ACC112 (cell line): ENCODE measurements at regions not wholly inside any gene's neighbourhood (a gene's known extent, or its start where the extent isn't known, plus 50 kb on each side); places are given as distances from the start of the nearest gene placed in this dataset.
A peak's percentile ranks its signal among the peaks of the same experiment; 100 is the strongest.

Experiments
- H2AFZ ChIP-seq: fragments of 200-600 bp; sonication (generic); one replicate; pipeline ENCODE4 v1.6.0; 2017; ENCODE audit warnings: antibody characterized with exemption, low read length; ENCODE audit not compliant: unreplicated experiment
- H3K27ac ChIP-seq: fragments of 200-600 bp; sonication (generic); 2 replicates; pipeline ENCODE4 v1.5.1; 2014; ENCODE audit warnings: low read depth, mild to moderate bottlenecking, antibody characterized with exemption, low read length, moderate library complexity
- H3K27me3 ChIP-seq: fragments of 200-600 bp; sonication (generic); 2 replicates; pipeline ENCODE4 v1.6.1; 2014; ENCODE audit warnings: mild to moderate bottlenecking, antibody characterized with exemption, low read length, moderate library complexity, mixed read lengths; ENCODE audit not compliant: insufficient read depth
- H3K36me3 ChIP-seq: fragments of 200-600 bp; sonication (generic); 2 replicates; pipeline ENCODE4 v1.6.1; 2016; ENCODE audit warnings: mild to moderate bottlenecking, antibody characterized with exemption, low read length, moderate library complexity, mixed read lengths; ENCODE audit not compliant: insufficient read depth
- H3K4me1 ChIP-seq: fragments of 200-600 bp; sonication (generic); one replicate; pipeline ENCODE4 v1.6.1; 2016; ENCODE audit warnings: low read length, mixed read lengths; ENCODE audit not compliant: insufficient read depth, unreplicated experiment, control insufficient read depth
- H3K4me3 ChIP-seq: fragments of 200-600 bp; sonication (generic); 2 replicates; pipeline ENCODE4 v1.5.1; 2014; ENCODE audit warnings: mild to moderate bottlenecking, low read depth, low read length
- H3K79me2 ChIP-seq: fragments of 200-600 bp; sonication (generic); one replicate; pipeline ENCODE4 v1.6.0; 2016; ENCODE audit warnings: low read length; ENCODE audit not compliant: control insufficient read depth, unreplicated experiment, insufficient read depth

- Histone ChIP-seq H3K27ac (no peak overlapping the region), H3K27me3 (no peaks in the 10 kb centered on the region), H3K36me3 (no peaks in the 10 kb centered on the region), H2AFZ (no peak overlapping the region), H3K4me1 (peaks cover 18% of the 10 kb centered on the region), H3K4me3 (no peak overlapping the region), H3K79me2 (no peaks in the 10 kb centered on the region)
These were observed 230.9 kb downstream of the GAS1 start for GRCh38 chr9:86716326-86716922.

GRCh38 chr9:86714999-86715398 is 232.3 kb downstream of the GAS1 start:
- peaks cover 8% of the 10 kb centered on the region for H3K4me1 ChIP-seq
- no peaks in the 10 kb centered on the region for H3K36me3 ChIP-seq
- no peaks in the 10 kb centered on the region for H3K79me2 ChIP-seq
- no peak overlapping the region for H3K4me3 ChIP-seq
- H2AFZ ChIP-seq: no peak overlapping the region
- H3K27ac ChIP-seq: no peak overlapping the region
- no peaks in the 10 kb centered on the region for H3K27me3 ChIP-seq

GRCh38 chr9:86713970-86714369 is 233.3 kb downstream of the GAS1 start:
- no peak overlapping the region for H2AFZ ChIP-seq
- no peaks in the 10 kb centered on the region for H3K36me3 ChIP-seq
- H3K27me3 ChIP-seq: no peaks in the 10 kb centered on the region
- peaks cover 8% of the 10 kb centered on the region for H3K4me1 ChIP-seq
- H3K79me2 ChIP-seq: no peaks in the 10 kb centered on the region
- H3K4me3 ChIP-seq: peak overlapping the region; percentile 13; the same call in 1 of the 2 replicates
- H3K27ac ChIP-seq: no peak overlapping the region

GRCh38 chr9:86713470-86713869 is 233.8 kb downstream of the GAS1 start:
- no peak overlapping the region for H3K27ac ChIP-seq
- H3K4me1 ChIP-seq: peaks cover 8% of the 10 kb centered on the region
- no peaks in the 10 kb centered on the region for H3K27me3 ChIP-seq
- no peaks in the 10 kb centered on the region for H3K79me2 ChIP-seq
- peak overlapping the region; percentile 13; the same call in 1 of the 2 replicates for H3K4me3 ChIP-seq
- H3K36me3 ChIP-seq: no peaks in the 10 kb centered on the region
- no peak overlapping the region for H2AFZ ChIP-seq

GRCh38 chr9:86708918-86709835 is 238.1 kb downstream of the GAS1 start:
- Histone ChIP-seq H2AFZ (no peak overlapping the region), H3K27me3 (no peaks in the 10 kb centered on the region), H3K4me3 (no peak overlapping the region), H3K4me1 (peaks cover 8% of the 10 kb centered on the region), H3K79me2 (no peaks in the 10 kb centered on the region), H3K36me3 (no peaks in the 10 kb centered on the region), H3K27ac (no peak overlapping the region)

- Histone ChIP-seq H3K27ac (no peak overlapping the region), H3K4me3 (no peak overlapping the region), H3K79me2 (no peaks in the 10 kb centered on the region), H3K27me3 (no peaks in the 10 kb centered on the region), H3K4me1 (no peaks in the 10 kb centered on the region), H3K36me3 (no peaks in the 10 kb centered on the region), H2AFZ (no peak overlapping the region)
These were observed 239.3 kb downstream of the GAS1 start for GRCh38 chr9:86707932-86708510.

GRCh38 chr9:86706391-86706790 is 240.9 kb downstream of the GAS1 start:
- no peak overlapping the region for H3K27ac ChIP-seq
- no peak overlapping the region for H3K4me3 ChIP-seq
- no peaks in the 10 kb centered on the region for H3K79me2 ChIP-seq
- no peaks in the 10 kb centered on the region for H3K27me3 ChIP-seq
- no peaks in the 10 kb centered on the region for H3K4me1 ChIP-seq
- no peak overlapping the region for H2AFZ ChIP-seq
- no peaks in the 10 kb centered on the region for H3K36me3 ChIP-seq

GRCh38 chr9:86705490-86705889 is 241.8 kb downstream of the GAS1 start:
- Histone ChIP-seq H3K27me3 (no peaks in the 10 kb centered on the region), H3K79me2 (no peaks in the 10 kb centered on the region), H2AFZ (no peak overlapping the region), H3K4me1 (no peaks in the 10 kb centered on the region), H3K27ac (no peak overlapping the region), H3K36me3 (no peaks in the 10 kb centered on the region), H3K4me3 (no peak overlapping the region)

- Histone ChIP-seq H3K4me3 (no peak overlapping the region), H3K27ac (no peak overlapping the region), H3K79me2 (no peaks in the 10 kb centered on the region), H3K27me3 (no peaks in the 10 kb centered on the region), H3K4me1 (no peaks in the 10 kb centered on the region), H2AFZ (no peak overlapping the region), H3K36me3 (no peaks in the 10 kb centered on the region)
These were observed 244.0 kb downstream of the GAS1 start for GRCh38 chr9:86703346-86703745.

- no peak overlapping the region for H3K27ac ChIP-seq
- no peaks in the 10 kb centered on the region for H3K79me2 ChIP-seq
- no peaks in the 10 kb centered on the region for H3K36me3 ChIP-seq
- no peak overlapping the region for H3K4me3 ChIP-seq
- H3K27me3 ChIP-seq: no peaks in the 10 kb centered on the region
- H3K4me1 ChIP-seq: peaks cover 9% of the 10 kb centered on the region
- H2AFZ ChIP-seq: no peak overlapping the region
These were observed 246.7 kb downstream of the GAS1 start for GRCh38 chr9:86700629-86701028.
